ENCODE measurements at regions not wholly inside any gene's neighbourhood (a gene's known extent, or its start where the extent isn't known, plus 50 kb on each side); places are given as distances from the start of the nearest gene placed in this dataset.

DNA sequence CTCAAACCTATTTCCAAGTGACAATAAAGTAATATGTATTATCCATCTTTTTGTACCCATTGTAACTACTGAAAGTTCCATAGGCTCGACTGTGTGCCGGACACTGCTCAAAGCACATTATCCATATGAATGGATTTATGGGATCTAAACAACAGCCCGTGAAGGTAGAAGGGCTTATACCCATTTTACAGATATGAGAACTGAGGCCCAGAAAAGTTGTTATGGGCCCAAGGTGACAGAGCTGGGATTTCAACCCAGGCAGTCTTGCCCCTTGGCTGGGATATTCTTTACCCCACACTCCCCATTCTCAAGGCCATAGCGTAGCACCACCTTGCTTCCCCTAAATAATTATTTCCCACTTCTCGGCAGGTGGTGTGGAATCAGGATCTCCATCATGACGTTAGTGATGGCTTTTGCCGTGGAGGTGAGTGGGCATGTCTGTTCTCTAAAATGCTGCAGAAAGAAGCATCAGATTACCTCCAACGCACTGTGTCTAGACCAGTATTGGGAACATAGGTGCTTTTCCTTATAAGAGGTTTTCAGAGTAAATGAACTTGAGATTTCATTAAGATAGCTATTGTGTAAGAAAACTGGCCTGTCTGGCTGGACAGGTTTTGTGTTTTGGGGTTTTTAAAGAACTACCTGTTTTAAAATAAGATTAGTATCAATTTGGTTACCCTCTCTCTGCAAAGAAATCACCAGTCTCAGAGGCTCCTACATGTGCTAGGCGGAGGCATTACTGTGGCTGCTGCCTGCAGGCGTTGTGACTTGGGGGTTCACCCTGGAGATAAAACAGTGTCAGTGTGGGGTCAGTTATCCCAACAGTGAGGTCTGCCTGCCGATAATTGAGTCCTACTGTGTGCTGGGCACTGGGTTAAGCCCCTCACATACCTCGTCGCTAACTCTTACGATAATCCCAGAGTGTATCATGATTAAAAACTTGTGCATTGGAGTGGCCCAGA is 85.1 kb upstream of the SDK1 start:
- TF ChIP-seq TEAD4 (IDR thresholded peaks at IDR 0.05) = no peak
- no peak for TF ChIP-seq FOXM1 (IDR thresholded peaks at IDR 0.05; ENCODE audit: borderline replicate concordance, low read depth)
- no peak for TF ChIP-seq EGR1 (IDR thresholded peaks at IDR 0.05)
- TF ChIP-seq RAD21 (IDR thresholded peaks at IDR 0.05; ENCODE audit: low read depth) = no peak
- TF ChIP-seq TAF1 (IDR thresholded peaks at IDR 0.05; ENCODE audit: low read depth) = no peak
- no peak for TF ChIP-seq TCF12 (IDR thresholded peaks at IDR 0.05; ENCODE audit: low read depth)
- TF ChIP-seq, protein P1, sequence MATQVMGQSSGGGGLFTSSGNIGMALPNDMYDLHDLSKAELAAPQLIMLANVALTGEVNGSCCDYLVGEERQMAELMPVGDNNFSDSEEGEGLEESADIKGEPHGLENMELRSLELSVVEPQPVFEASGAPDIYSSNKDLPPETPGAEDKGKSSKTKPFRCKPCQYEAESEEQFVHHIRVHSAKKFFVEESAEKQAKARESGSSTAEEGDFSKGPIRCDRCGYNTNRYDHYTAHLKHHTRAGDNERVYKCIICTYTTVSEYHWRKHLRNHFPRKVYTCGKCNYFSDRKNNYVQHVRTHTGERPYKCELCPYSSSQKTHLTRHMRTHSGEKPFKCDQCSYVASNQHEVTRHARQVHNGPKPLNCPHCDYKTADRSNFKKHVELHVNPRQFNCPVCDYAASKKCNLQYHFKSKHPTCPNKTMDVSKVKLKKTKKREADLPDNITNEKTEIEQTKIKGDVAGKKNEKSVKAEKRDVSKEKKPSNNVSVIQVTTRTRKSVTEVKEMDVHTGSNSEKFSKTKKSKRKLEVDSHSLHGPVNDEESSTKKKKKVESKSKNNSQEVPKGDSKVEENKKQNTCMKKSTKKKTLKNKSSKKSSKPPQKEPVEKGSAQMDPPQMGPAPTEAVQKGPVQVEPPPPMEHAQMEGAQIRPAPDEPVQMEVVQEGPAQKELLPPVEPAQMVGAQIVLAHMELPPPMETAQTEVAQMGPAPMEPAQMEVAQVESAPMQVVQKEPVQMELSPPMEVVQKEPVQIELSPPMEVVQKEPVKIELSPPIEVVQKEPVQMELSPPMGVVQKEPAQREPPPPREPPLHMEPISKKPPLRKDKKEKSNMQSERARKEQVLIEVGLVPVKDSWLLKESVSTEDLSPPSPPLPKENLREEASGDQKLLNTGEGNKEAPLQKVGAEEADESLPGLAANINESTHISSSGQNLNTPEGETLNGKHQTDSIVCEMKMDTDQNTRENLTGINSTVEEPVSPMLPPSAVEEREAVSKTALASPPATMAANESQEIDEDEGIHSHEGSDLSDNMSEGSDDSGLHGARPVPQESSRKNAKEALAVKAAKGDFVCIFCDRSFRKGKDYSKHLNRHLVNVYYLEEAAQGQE (IDR thresholded peaks at IDR 0.05; ENCODE audit: low read depth) = no peak
- TF ChIP-seq CREB1 (IDR thresholded peaks at IDR 0.05; ENCODE audit: low read depth) = no peak
- TF ChIP-seq CEBPB (IDR thresholded peaks at IDR 0.05) = no peak
- TF ChIP-seq, protein P2, sequence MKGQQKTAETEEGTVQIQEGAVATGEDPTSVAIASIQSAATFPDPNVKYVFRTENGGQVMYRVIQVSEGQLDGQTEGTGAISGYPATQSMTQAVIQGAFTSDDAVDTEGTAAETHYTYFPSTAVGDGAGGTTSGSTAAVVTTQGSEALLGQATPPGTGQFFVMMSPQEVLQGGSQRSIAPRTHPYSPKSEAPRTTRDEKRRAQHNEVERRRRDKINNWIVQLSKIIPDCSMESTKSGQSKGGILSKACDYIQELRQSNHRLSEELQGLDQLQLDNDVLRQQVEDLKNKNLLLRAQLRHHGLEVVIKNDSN (IDR thresholded peaks at IDR 0.05) = no peak

DNA sequence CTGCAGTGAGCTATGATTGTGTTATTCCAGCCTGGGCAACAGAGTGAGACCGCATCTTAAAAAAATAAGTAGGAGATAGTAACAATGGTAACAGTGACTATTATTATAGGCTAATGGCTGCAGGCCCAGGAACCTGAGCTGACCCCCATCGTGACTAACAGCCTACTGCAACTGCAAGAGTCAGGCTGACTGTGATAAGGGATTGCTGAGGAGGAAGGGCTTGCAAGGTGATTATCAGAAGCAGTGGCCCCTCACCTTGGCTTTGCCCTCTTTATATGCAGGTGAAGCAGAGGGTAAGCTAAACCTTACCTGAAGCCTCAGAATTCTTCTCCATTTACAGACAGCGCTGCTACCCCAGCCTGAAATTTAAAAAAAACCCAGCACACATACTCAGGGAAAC is 83.9 kb upstream of the SDK1 start:
- TF ChIP-seq RAD21 (IDR thresholded peaks at IDR 0.05; ENCODE audit: low read depth) = no peak
- TF ChIP-seq, protein P2 (IDR thresholded peaks at IDR 0.05) = no peak
- TF ChIP-seq, protein P3, sequence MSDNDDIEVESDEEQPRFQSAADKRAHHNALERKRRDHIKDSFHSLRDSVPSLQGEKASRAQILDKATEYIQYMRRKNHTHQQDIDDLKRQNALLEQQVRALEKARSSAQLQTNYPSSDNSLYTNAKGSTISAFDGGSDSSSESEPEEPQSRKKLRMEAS (IDR thresholded peaks at IDR 0.05) = no peak
- no peak for TF ChIP-seq TAF1 (IDR thresholded peaks at IDR 0.05; ENCODE audit: low read depth)
- TF ChIP-seq TEAD4 (IDR thresholded peaks at IDR 0.05) = no peak
- no peak for TF ChIP-seq CREB1 (IDR thresholded peaks at IDR 0.05; ENCODE audit: low read depth)
- TF ChIP-seq CEBPB (IDR thresholded peaks at IDR 0.05) = no peak
- no peak for TF ChIP-seq TCF12 (IDR thresholded peaks at IDR 0.05; ENCODE audit: low read depth)
- TF ChIP-seq FOXM1 (IDR thresholded peaks at IDR 0.05; ENCODE audit: borderline replicate concordance, low read depth) = no peak
- TF ChIP-seq YY1 (IDR thresholded peaks at IDR 0.05; ENCODE audit: low read depth) = no peak
- TF ChIP-seq EP300 (IDR thresholded peaks at IDR 0.05; ENCODE audit: borderline replicate concordance) = no peak
- TF ChIP-seq EGR1 (IDR thresholded peaks at IDR 0.05) = no peak
- no peak for TF ChIP-seq ZBTB7A (IDR thresholded peaks at IDR 0.05; ENCODE audit: low read depth)
- TF ChIP-seq, protein P1 (IDR thresholded peaks at IDR 0.05; ENCODE audit: low read depth) = no peak
- TF ChIP-seq NFIC (IDR thresholded peaks at IDR 0.05) = no peak

DNA sequence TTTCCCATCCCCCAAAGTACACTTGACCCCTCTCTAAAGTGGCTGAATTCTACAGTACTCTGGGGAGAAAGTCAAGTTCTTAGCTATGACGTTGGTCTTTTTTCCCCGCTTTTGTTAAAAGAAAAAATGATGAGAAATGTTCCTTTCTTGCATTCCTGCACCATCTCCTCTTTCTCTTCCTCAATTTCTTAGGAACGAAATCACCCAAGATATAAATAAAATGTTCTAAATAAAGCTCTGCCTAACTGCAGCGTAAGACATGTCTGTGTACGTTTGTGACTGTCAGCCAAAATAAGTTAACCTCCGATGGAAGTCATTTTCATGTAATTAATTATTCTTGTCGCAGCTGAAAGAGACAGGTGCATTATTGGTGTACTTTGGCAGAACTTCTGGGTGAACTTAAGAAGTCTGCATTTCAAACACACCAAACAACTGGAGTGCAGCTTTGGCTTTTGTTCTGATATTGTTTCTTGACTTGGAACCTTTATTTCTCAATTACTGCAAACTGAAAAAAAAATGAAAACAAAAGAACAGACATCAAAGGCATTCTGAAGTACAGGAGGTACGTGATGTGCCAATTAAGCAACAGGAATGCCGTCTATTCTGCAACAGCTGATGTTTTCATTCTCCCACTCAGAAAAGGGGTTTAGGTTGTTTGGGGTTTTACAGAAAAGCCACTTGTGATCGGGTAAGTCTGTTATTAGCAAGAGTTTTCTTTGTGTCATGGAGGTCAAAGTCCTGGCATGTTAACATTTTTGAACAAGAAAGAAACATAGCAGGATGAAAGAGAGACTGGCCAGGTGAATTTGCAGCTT is 82.4 kb upstream of the SDK1 start:
- TF ChIP-seq, protein P3 (IDR thresholded peaks at IDR 0.05) = no peak
- TF ChIP-seq CEBPB (IDR thresholded peaks at IDR 0.05) = no peak
- TF ChIP-seq EGR1 (IDR thresholded peaks at IDR 0.05) = no peak
- TF ChIP-seq NFIC (IDR thresholded peaks at IDR 0.05) = no peak
- TF ChIP-seq ZBTB7A (IDR thresholded peaks at IDR 0.05; ENCODE audit: low read depth) = no peak
- TF ChIP-seq, protein P2 (IDR thresholded peaks at IDR 0.05) = no peak
- TF ChIP-seq RAD21 (IDR thresholded peaks at IDR 0.05; ENCODE audit: low read depth) = no peak
- TF ChIP-seq TCF12 (IDR thresholded peaks at IDR 0.05; ENCODE audit: low read depth) = no peak
- no peak for TF ChIP-seq FOXM1 (IDR thresholded peaks at IDR 0.05; ENCODE audit: borderline replicate concordance, low read depth)
- TF ChIP-seq CREB1 (IDR thresholded peaks at IDR 0.05; ENCODE audit: low read depth) = no peak
- no peak for TF ChIP-seq TEAD4 (IDR thresholded peaks at IDR 0.05)
- no peak for TF ChIP-seq YY1 (IDR thresholded peaks at IDR 0.05; ENCODE audit: low read depth)
- TF ChIP-seq TAF1 (IDR thresholded peaks at IDR 0.05; ENCODE audit: low read depth) = no peak
- no peak for TF ChIP-seq EP300 (IDR thresholded peaks at IDR 0.05; ENCODE audit: borderline replicate concordance)
- TF ChIP-seq, protein P1 (IDR thresholded peaks at IDR 0.05; ENCODE audit: low read depth) = no peak
